GM21723 (cell line): ENCODE measurements at regions not wholly inside any gene's neighbourhood (a gene's known extent, or its start where the extent isn't known, plus 50 kb on each side); places are given as distances from the start of the nearest gene placed in this dataset.
"Not testable (repeated sequence)": the region's sequence is repeated elsewhere in the genome, so short reads cannot be mapped to it uniquely, and the experiment has no call there.

Experiments used
- ATAC-seq: cut with Tn5 transposase; IDR thresholded peaks from one replicate; pipeline ENCODE4 v1.9.1; 2021; ENCODE audit warnings: mild to moderate bottlenecking, moderate library complexity; ENCODE audit not compliant: unreplicated experiment

- ATAC-seq: no peak
Observed at GRCh38 chrX:39676434-39676833, 421.3 kb downstream of the BCOR start.

GRCh38 chrX:39677585-39677977, 420.2 kb downstream of the BCOR start:
- no peak for ATAC-seq

DNA sequence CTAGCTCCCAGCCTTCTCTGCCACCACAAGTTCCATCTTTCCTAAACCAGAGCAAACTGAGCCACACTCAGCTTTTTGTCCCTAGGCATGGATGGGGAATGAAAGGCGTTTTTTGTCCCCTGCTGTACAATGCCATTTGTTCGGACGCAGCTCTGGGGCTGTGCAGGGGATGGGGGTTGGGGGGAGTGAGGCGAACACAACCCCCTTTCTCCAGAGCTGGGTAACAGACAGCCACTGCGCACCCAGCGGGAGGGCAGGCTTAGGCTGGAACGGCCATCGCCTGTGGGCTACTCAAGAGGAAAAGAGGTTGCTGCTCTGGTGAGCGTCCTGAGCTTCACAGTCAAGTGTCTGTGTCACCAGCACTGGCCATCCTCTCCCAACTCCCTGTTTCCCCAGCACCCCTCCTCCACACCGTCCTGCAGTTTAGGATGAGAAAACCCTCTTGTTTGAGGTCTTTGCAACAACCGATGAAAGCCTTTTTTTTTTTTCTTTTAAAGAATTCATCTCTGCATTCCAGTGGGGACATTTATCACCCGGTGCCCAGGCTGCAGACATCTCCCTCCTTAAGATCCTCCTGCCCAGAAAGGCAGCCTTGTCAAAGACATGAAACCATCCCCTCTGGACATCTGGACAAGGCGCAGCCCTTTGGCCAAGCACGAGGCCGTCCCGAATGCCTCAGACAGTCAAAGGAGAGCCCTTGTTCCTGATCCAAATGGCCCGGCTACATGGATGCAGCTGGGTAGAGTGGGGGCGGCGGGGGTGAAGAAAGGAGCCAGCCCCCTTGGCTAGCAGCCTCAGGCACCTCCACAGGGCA, 419.6 kb downstream of the BCOR start:
- no peak for ATAC-seq

DNA sequence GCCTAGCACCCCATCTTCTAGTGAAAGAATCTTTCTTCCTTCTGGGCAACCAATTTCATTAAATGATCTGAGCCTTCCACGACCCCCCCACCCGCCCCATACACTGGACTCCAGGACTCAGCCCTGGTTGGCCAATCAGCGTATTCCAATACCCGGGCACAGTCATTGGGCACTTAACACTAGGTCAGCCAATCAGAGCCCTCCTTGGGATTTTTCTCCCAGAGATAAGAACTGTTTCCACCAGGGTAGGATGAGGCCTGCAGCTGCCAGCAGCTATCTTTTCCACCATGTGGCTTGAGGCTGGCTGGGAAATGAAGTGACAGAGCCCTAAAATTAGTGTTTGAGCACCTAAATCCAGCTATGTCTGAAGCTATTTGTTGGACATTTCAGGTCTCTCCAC, 418.8 kb downstream of the BCOR start:
- ATAC-seq: no peak

DNA sequence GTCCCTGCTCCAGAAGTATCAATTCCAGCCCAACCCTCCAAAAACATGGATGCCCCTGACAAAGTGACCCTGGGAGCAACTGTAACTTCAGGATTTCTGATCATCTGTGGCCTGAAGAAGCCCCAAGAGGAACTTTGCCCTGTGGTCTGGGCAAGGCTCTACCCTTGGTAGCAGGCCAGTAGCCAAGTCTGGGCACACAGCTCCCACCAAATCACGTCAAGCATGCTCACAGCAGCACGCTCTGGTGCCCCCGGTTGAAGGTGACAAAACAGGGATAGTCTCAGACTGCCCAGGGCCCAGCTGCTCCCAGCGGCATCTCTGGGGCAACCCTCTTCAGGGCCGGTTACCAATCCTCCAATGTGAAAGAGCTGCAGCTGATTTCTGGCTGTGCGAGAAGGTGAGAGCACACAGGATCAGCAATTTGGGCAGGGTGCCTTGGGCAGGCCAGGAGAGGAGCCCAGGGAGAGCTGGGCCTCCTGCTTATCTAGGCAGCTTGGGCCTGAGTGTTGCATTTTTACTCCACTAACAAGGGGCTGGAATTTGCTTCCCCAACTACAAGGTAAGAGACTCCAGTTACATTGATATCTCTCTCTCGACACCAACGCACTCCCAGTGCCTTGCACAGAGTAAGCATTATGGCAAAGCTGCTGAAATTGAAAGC, 418.1 kb downstream of the BCOR start:
- no peak for ATAC-seq

DNA sequence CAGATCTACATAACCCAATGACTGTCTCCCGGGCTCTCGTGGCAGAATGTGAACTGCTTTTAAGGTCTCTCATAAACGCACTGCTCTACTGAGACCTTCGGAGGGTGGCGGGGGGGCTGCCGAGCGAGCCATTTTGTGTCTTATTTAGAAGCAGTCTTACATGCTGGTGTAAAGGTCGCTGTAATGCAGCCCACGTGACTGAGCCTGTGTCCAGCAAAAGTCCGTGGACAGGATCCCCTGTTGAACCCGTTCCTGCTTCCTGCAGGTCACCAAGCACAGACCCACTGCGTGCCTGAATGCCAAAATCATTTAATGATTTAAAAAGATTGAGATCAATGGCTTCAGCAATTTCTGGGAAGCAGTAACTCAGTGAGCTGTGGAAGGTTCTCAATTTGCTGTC, 415.9 kb downstream of the BCOR start:
- no peak for ATAC-seq

- no peak for ATAC-seq
Observed at GRCh38 chrX:39682778-39683177, 415.0 kb downstream of the BCOR start.

DNA sequence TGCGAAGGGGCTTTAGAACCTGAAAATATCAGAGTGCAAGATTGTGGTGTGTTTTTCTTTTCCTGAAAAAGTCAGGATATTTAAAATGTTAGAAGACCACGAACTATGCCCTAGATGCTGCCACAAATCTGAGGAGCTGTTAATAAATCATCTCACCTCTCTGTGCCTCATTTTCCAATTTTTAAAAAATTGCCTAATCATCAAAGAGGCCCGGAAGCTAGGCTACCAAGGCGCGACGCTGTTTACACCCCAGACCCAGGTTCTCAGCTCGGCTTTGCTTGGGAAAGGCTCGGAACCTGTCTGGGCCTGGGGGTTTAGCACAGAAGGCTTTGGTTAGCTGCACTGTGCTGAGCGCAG, 409.6 kb downstream of the BCOR start:
- no peak for ATAC-seq

DNA sequence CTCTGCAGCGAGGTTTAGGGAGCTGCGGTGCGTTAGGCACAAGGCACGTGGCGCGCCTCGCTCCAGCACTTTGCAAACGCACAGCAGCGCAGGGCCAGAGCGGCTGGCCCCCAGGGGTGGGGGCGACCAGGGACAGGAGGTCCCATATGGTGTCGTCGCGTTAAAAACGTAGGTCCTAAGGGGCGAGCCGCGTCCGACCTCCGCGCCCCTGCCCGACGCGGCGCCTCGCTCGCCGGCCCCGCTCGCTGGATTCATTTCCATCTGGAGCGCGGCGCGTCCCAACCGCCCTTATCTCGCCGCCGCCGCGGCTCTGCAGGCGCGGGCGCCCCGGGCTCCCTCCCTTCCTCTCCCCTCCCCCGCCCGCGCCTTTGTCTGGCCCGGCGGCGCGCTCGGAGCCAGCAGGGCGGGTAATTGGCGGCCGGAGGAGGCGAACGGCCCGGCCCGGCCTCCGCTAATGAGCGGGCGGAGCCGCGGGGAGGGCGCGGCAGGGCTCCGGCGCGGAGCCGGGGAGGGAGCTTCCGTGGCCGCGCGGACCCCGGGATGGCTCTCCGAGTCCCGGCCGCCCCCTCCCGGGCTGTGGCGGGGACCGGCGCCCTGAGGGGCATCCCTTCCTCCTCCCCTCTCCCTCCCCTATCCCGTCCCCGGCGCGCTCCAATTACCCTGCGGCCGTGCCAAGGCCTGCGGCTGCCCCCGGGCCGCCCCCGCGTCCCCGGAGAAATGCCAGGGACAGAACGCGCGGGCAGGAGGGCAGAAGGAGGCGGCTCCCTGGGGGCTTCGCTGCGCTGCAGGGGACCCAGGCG, 409.0 kb downstream of the BCOR start:
- ATAC-seq: no peak

GRCh38 chrX:39689376-39690104, 408.2 kb downstream of the BCOR start:
- ATAC-seq: no peak

GRCh38 chrX:39690541-39691415, 407.0 kb downstream of the BCOR start:
- no peak for ATAC-seq

- no peak for ATAC-seq
Observed at GRCh38 chrX:39691724-39692123, 406.0 kb downstream of the BCOR start.

DNA sequence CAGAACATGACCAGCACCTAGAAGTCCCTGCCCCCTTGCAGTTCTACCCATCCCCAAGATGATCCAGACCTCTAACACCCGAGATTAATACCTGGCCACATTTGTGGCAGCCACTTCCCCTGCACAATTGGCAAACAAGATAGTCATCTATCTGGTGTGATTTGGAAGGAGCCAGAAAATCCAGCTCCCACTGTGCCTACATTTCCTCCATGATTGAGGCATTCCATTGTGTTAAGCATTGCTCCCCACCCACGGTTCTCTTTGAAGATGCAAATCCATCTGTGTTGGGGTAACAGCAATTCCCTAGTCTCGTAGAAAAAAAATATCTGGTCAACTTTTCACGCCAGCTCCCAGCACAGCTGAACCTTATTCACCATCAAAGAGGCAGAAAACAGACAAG, 405.0 kb downstream of the BCOR start:
- no peak for ATAC-seq

DNA sequence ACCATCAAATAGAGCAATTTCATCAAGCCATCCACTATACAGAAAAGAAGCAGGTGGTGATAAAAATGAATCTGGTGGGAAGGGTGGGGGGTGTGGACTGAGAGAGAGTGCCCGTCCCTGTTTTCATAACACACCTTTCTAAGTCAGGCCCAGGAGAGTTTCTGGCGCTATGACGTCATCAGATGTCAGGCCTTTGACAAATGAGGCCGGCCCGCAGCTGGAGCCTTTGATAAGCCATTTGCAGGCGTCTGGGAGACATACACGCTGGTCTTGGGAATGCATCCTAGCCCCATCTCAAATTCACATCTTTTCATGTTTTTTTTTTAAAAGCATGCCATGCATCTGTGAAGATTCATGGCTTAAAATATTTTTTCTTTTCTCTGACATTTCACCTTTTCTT, 404.5 kb downstream of the BCOR start:
- no peak for ATAC-seq

GRCh38 chrX:39702636-39703035, 395.1 kb downstream of the BCOR start:
- ATAC-seq: not testable (repeated sequence)

GRCh38 chrX:39703307-39703706, 394.5 kb downstream of the BCOR start:
- no peak for ATAC-seq

GRCh38 chrX:39704590-39704989, 393.2 kb downstream of the BCOR start:
- ATAC-seq: no peak

GRCh38 chrX:39705290-39705689, 392.5 kb downstream of the BCOR start:
- ATAC-seq: no peak

GRCh38 chrX:39709364-39709763, 388.4 kb downstream of the BCOR start:
- no peak for ATAC-seq

DNA sequence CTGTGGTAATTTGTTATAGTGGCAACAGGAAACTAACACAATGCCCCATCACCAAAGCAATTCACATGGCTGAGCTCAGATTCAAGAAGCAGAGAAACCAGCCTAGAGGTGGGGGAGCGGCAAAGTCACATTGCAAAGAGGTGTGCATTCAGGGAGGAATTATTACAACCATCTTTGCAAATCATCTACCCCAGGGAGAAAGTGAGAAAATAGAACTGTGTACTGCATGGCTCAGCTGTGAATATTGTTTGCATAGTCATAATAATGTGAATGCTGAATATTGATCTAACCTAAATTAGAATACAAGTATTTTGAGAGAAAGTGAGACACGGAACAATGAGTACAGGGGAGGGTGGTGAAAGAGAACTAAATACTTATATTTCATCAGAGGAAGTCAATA, 387.9 kb downstream of the BCOR start:
- no peak for ATAC-seq
